GM19467 (cell line): ENCODE measurements at regions not wholly inside any gene's neighbourhood (a gene's known extent, or its start where the extent isn't known, plus 50 kb on each side); places are given as distances from the start of the nearest gene placed in this dataset.

ENCODE experiments used
- ATAC-seq: cut with Tn5 transposase; IDR thresholded peaks from one replicate; pipeline ENCODE4 v1.9.1; 2021; ENCODE audit warnings: mild to moderate bottlenecking, moderate library complexity; ENCODE audit not compliant: unreplicated experiment

DNA sequence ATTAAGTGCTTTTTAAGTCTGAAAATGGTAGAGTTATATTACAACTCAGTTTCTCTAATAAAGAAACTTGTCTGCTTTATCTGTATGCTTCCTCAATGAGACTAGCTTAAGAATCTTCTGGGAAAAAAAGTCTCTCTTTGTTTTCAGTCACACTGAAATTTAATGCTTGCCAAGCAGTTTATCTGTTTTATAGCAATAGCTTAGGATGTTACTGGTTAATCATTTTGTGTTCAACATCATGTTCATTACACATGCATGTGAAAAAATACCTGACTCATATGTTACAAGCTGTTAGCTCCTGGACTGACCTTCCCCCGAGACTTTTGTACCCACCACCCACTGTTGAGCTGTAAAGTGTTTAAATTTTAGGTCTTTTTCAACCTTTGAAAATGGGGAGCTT is 706.2 kb upstream of the CBLB start:
- no peak for ATAC-seq

DNA sequence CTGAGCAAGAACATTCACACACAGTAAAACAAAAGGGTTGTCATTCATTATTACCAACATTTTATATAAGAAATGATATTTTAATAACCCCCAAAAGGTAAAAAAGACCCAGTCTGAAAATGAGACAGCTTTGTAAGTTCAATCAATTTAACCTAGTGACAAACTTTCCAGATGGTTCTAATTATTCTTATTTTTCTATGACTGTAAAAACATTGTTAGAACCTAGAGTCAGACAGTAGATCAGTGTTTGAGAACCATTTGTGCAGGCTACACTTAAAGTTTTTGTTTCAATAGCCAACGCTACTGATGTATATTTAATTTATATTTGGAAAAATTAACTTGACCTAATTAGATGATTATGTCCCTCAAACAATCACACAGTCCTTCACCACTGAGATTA is 708.4 kb upstream of the CBLB start:
- ATAC-seq = no peak

DNA sequence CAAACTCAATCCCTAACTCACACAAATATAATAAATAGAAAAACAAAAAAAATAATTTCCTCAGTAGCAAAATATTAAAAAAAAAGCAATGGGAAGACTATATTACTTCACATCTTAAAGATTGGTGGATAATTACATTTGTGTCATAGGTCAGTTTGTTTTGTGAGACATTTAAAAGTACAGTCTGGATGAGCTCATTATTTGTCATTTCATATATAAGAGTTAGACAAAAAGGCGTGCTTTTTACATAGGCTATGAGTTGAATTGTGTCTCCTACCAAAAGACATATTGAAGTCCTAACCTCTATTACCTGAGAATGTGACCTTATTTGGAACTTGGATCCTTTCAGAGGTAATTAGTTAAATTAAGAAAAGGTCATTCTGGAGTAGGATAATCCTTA is 710.1 kb upstream of the CBLB start:
- no peak for ATAC-seq

- no peak for ATAC-seq
Observed at GRCh38 chr3:106582151-106582550, 713.3 kb upstream of the CBLB start.

DNA sequence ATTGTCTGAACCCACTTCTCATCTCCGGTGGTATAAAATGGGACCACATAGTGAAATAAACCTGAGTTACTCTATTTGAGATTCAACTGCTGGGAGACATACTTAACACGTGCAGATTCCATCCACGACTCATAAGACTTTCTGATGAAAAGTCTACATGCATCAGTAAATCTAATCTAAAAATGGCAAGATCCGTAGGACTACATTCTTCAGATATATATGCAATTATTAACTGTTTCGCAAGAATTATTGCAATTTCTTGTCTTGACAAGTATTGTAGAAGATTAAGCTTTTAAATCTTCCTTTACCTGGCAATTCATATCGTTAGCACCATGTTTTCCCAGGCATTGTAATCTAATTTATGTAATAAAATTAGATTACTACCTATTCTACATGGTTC is 718.7 kb upstream of the CBLB start:
- ATAC-seq = no peak

DNA sequence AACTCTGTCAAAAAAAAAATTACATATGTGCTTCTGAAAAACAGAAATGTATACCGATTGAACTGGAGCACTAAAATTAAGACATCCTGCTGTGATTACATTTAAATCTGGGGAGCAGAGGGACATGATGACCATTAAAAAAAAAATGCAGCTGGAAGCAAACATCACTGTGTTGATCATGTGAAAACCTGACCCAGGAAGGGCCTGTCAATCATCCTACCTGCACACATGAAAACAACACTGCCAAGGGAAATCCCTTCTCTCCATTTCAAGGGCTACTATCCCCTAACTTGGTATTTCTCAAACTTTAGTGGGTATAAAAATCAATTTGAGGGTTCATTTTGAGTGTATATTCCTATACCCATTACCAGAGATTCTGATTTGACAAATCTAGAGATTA is 719.9 kb upstream of the CBLB start:
- ATAC-seq = no peak

GRCh38 chr3:106589311-106589942 is 720.6 kb upstream of the CBLB start:
- ATAC-seq = no peak

DNA sequence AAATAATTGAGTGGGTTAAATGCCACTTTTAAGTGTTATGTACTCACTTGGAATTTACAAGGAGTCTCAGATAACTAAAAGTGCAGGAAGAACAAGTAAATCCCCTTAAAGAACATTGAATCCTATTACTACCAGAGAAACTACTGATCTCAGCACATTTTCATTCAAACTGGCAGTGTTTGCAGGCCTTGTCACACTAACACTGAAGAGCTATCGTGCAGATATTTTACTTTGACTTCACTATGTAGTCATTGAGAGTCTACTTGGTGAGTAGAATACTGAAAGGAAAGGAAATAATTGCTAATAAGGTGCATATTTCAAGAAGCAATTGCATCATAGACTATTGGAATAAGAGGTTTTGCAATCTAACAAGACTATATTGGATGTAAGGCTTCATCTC is 721.4 kb upstream of the CBLB start:
- ATAC-seq = no peak

GRCh38 chr3:106593381-106593780 is 724.6 kb upstream of the CBLB start:
- ATAC-seq = no peak

DNA sequence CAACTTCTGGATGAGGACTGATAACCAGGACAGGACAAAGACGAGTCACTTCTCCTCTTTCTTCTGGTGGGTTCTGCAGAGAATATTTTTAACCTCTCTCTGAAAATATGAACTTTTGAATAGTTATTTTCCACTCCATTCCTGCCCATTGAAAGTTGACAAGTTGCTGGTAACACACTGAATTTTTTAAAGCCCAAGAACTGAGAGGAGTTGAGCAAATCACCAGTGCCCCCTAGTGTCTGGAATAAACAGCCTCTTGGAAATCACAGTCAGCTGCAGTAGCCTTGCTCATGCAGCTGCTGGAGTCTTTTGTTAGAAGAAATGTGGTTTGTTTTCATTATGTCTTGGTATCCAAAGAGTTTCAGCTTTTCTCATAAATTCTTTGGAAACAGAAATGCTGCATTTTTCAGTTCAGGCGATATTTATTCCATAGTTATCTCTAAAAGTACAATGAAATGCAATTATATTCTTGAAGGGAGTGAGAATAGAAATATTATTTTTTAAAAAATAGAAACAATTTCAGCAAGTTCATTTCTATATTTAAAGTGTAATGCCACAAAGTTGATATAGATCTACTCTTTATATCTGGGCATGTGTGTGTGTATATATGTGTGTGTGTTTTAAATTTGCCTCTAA is 741.0 kb upstream of the CBLB start:
- ATAC-seq = peak; percentile 63

GRCh38 chr3:106610362-106610959 is 741.6 kb upstream of the CBLB start:
- ATAC-seq = no peak

DNA sequence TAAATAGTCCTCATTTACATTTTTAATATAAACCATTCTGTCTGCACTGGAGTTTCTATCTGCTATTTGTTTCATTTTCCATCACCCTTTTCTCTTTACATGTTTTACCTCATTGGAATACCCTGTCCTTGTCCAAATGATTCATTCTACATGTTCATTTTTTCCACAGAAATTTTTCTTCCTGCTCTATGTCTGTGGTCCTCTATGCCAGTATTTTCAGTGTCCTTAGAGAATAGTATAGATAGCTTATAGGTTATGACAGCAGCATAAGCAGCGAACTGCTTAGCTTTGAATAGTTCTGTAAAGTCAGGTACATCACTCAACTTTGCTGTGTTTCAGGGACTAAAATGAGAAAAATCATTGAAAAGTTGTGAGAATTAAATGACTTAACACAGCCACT is 742.3 kb upstream of the CBLB start:
- no peak for ATAC-seq

GRCh38 chr3:106611841-106612240 is 743.0 kb upstream of the CBLB start:
- ATAC-seq = no peak

GRCh38 chr3:106616556-106616955 is 747.7 kb upstream of the CBLB start:
- ATAC-seq = no peak

DNA sequence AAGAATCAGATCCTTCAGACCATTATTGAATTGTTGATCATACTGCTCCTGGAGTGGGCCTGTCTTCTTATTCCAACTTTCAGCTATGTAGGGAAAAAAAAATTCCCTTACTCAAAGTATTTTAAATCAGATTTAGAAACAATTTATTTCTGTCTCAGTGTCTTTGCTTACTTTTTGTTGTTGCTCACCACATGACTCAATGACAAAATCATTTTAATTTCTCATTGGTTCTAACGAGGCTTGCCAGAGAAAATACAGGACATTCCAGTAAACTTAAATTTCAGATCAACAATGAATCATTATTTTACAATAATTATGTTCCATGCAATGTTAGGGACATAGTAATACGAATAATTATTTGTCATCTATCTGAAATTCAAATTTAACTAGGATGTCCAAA is 748.5 kb upstream of the CBLB start:
- ATAC-seq = no peak

DNA sequence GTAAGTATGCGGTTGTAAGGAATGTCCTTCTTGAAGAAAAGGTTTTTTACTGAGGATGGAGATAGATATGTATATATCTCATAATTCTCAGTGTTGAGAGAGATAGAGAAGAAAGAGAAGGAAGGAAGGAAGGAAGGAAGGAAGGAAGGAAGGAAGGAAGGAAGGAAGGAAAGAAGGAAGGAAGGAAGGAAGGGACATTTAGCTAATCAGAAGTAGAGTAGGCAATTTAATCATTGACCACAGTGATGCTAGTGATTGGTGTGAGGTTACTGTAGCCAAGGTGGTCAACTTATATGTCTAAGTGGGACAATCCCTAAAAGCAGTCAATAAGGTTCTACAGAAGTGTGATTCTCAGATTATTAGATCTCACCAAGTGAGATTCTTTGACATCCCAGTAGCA is 751.8 kb upstream of the CBLB start:
- no peak for ATAC-seq

- no peak for ATAC-seq
Observed at GRCh38 chr3:106624154-106624553, 753.1 kb upstream of the CCDC54 start.

DNA sequence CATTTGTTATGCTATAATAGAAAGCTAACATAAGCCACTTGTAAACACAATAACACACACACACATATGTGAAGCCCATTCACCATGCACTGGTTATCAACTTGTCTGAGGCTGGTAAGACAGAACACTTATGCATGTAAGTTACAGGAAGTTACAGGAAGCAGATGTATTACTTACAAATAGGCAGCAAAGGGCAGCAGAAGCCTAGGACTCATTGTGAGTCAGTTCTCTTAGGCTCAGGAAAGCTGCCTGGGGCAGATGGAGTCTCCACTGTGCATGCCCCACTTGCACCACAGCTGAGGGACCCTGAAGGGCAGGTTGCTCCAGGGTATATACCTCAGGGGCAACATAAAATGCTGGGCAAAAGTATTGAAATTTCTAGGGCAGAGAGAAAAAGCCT is 748.8 kb upstream of the CCDC54 start:
- no peak for ATAC-seq

GRCh38 chr3:106629215-106629832 is 747.9 kb upstream of the CCDC54 start:
- ATAC-seq = peak; percentile 76

- ATAC-seq = no peak
Observed at GRCh38 chr3:106631373-106632108, 745.7 kb upstream of the CCDC54 start.

- ATAC-seq = no peak
Observed at GRCh38 chr3:106635271-106635670, 742.0 kb upstream of the CCDC54 start.

- no peak for ATAC-seq
Observed at GRCh38 chr3:106635826-106636225, 741.4 kb upstream of the CCDC54 start.
